ENCODE measurements at regions not wholly inside any gene's neighbourhood (a gene's known extent, or its start where the extent isn't known, plus 50 kb on each side); places are given as distances from the start of the nearest gene placed in this dataset.

- no peak for TF ChIP-seq CTCF (IDR thresholded peaks at IDR 0.05)
- no peak for TF ChIP-seq POLR2A (IDR thresholded peaks at IDR 0.05)
These were observed 57.6 kb upstream of the FOXP4 start for GRCh38 chr6:41488433-41489119.
